ENCODE measurements at regions not wholly inside any gene's neighbourhood (a gene's known extent, or its start where the extent isn't known, plus 50 kb on each side); places are given as distances from the start of the nearest gene placed in this dataset.
"Not testable (repeated sequence)": the region's sequence is repeated elsewhere in the genome, so short reads cannot be mapped to it uniquely, and the experiment has no call there.

DNA sequence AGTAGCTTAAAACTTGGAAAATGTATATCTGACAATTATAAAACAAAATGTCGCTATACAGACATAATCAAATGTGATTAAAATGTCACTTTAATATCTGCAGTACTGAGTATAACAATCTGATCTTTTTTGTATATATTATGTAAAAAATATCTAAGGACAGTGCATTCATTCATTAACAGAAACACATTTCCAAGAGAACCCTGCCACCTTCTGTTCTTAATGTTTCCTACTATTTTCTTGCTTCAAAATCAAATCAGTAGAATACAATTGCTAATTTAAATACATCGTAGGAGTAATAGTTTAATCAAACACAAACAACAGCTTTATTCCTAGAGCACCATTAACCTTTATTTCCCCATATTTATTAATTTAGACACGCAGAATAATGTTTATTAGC is 142.6 kb upstream of the ST8SIA4 start:
- no peak for DNase-seq (ENCODE audit: low read depth in 2 of 2)

DNA sequence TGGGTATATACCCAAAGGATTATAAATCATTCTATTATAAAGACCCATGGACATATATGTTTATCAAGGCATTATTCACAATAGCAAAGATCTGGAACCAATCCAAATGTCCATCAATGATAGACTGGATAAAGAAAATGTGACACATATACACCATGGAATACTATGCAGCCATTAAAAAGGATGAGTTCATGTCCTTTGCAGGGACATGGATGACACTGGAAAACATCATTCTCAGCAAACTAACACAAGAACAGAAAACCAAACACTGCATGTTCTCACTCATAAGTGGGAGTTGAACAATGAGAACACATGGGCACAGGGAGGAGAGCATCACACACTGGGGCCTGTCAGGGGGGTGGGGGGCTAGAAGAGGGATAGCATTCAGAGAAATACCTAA is 136.9 kb upstream of the ST8SIA4 start:
- DNase-seq (ENCODE audit: low read depth in 2 of 2) = not testable (repeated sequence)

DNA sequence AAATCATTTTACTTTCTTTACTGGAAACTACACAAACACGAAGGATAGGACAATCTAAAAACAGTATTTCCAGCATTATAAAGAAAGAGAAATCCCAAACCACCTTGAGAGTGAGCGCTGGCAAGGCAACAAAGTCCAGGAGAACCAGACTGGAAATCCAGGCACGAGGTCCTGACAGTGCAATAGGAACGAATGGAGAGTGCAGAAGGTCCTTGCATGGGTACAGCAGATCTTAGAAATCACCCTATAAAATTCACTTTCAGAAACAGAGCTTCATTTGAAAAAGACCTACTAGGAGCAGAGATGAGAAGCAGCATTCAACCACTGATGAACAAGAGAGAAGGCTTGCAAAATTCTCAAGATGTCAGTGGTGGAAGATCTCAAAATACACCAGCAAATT is 133.7 kb upstream of the ST8SIA4 start:
- DNase-seq (ENCODE audit: low read depth in 2 of 2) = no peak

DNA sequence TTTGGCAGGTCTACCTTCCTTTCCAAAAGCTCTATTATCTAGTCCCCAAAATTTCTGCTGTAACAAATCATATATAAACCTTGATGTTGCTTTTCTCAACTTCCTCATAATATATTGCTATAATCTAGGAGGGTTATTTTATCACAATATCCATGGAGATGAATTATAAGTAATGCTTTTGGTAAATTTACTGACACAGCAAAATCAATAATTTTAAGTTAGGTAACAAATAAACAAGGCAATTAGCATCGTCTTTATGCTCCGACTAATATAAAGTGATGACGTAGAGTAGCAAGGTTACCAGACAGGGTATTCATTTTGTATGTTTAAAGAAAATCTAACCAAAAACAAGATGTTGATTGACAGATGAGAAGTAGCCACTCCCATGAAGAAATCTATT is 132.3 kb upstream of the ST8SIA4 start:
- no peak for DNase-seq (ENCODE audit: low read depth in 2 of 2)

- DNase-seq (ENCODE audit: low read depth in 2 of 2) = no peak
These were observed 121.2 kb upstream of the ST8SIA4 start for GRCh38 chr5:101024299-101024698.

GRCh38 chr5:101018299-101018698 is 115.2 kb upstream of the ST8SIA4 start:
- no peak for DNase-seq (ENCODE audit: low read depth in 2 of 2)

- no peak for DNase-seq (ENCODE audit: low read depth in 2 of 2)
These were observed 109.8 kb upstream of the ST8SIA4 start for GRCh38 chr5:101012880-101013279.

- DNase-seq (ENCODE audit: low read depth in 2 of 2) = no peak
These were observed 106.9 kb upstream of the ST8SIA4 start for GRCh38 chr5:101009758-101010519.

DNA sequence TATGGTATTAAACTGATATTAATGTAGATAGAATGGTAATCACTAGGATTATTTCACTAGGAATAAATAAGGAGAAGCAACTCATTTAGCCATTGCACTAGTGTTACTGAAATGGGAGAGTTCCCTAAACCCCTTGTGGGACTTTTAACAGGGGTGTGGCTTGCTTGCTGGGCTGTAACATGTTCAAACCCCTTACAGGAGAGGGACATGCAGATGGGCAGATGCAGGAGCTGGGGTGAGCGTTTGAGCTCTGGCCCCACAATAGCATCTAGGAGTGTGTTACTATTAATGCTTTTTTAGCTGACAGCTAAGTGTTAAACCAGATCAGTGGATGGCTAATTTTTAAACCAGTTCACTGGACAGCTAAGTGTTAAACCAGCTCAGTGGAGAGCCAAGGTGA is 89.3 kb upstream of the ST8SIA4 start:
- no peak for DNase-seq (ENCODE audit: low read depth in 2 of 2)

GRCh38 chr5:100983601-100984000 is 80.5 kb upstream of the ST8SIA4 start:
- DNase-seq (ENCODE audit: low read depth in 2 of 2) = not testable (repeated sequence)

DNA sequence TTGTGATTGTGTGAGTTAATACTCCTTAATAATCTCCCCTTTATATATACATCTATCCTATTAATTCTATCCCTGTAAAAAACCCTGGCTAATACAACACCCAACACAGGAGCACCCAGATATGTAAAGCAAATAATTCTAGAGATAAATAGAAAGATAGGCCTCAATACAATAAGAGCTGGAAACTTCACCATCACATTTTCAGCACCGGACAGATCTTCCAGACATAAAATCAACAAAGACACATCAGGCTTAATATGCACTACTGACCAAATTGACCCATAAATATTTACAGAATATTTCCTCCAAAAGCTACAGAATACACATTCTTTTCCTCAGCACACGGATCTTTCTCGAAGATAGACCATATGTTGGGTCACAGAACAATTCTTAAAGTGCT is 71.0 kb upstream of the ST8SIA4 start:
- no peak for DNase-seq (ENCODE audit: low read depth in 2 of 2)

DNA sequence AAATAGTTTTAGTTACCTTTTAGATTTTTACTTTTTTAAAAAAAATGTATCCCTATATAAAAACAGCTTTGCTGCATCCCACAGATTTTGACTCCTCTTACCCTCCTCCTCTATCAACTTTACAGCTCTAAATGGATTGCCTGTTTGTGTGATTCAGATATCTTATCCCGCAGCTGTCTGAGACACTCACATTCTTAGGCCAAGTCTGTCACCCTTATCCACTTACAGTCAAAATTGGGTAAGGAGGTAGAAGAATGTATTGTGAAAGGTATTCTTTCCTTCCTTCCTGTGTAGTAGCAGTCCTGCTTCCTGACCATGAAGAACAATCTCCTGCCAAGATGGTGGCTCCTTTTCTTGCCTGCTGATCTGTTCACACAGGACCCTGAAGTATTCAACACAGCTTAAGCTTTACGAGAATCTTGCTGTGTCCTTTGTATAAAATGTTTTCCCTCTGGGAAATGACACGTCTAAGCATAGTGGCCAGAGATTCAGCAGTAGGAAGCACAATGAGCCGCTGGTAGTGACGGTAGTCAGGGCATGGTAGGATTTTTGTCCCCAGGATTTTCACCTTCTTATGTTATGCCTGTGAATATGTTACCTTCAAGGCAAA is 67.7 kb upstream of the ST8SIA4 start:
- DNase-seq (ENCODE audit: low read depth in 2 of 2) = no peak

GRCh38 chr5:100965291-100965690 is 62.2 kb upstream of the ST8SIA4 start:
- no peak for DNase-seq (ENCODE audit: low read depth in 2 of 2)

Data from activated CD4-positive, alpha-beta T cell treated with anti-CD3 and anti-CD28 coated beads for 24 hours (primary cell).